C4-2B (cell line): ENCODE measurements at regions not wholly inside any gene's neighbourhood (a gene's known extent, or its start where the extent isn't known, plus 50 kb on each side); places are given as distances from the start of the nearest gene placed in this dataset.

Experiments used
- CTCF ChIP-seq: fragments of 450-650 bp; conservative IDR thresholded peaks from 2 replicates; pipeline ENCODE4 v1.5.1; 2017; ENCODE audit warnings: mild to moderate bottlenecking
- ZFX ChIP-seq: fragments of 450-650 bp; IDR thresholded peaks from 2 replicates; pipeline ENCODE4 v1.6.1; 2017

- TF ChIP-seq CTCF = no peak
- TF ChIP-seq ZFX = no peak
Observed at GRCh38 chr5:24909210-24909609, 264.4 kb upstream of the CDH10 start.
